ENCODE measurements at regions not wholly inside any gene's neighbourhood (a gene's known extent, or its start where the extent isn't known, plus 50 kb on each side); places are given as distances from the start of the nearest gene placed in this dataset.

GRCh38 chr18:67043276-67043675, 439.4 kb upstream of the CDH19 start:
- no peak for DNase-seq (ENCODE audit: low read depth in 1 of 2, low spot score in 1 of 2)
- no peak for TF ChIP-seq REST (IDR thresholded peaks at IDR 0.05; ENCODE audit: insufficient replicate concordance, low read depth)
- no peak for TF ChIP-seq CTCF (IDR thresholded peaks at IDR 0.05; ENCODE audit: insufficient read depth, low read length)
- no peak for TF ChIP-seq SPI1 (IDR thresholded peaks at IDR 0.05; ENCODE audit: borderline replicate concordance, low read depth)
- TF ChIP-seq POLR2AphosphoS5 (IDR thresholded peaks at IDR 0.05; ENCODE audit: low read depth), result no peak
- TF ChIP-seq GABPA (IDR thresholded peaks at IDR 0.05; ENCODE audit: low read depth), result no peak
- no peak overlapping the region for H3K4me3 ChIP-seq (replicated peaks; ENCODE audit: insufficient read depth, low read length)
- no peak overlapping the region for H3K27ac ChIP-seq (replicated peaks)
- H3K27me3 ChIP-seq (ENCODE audit: insufficient read depth, poor library complexity, severe bottlenecking), result no peaks in the 10 kb centered on the region

- Histone ChIP-seq H3K27ac (replicated peaks) (no peak overlapping the region), H3K4me3 (replicated peaks; ENCODE audit: insufficient read depth, low read length) (no peak overlapping the region), H3K27me3 (ENCODE audit: insufficient read depth, poor library complexity, severe bottlenecking) (no peaks in the 10 kb centered on the region)
- no peak for DNase-seq (ENCODE audit: low read depth in 1 of 2, low spot score in 1 of 2)
- no peak for TF ChIP-seq POLR2AphosphoS5 (IDR thresholded peaks at IDR 0.05; ENCODE audit: low read depth)
- TF ChIP-seq SPI1 (IDR thresholded peaks at IDR 0.05; ENCODE audit: borderline replicate concordance, low read depth), result no peak
- no peak for TF ChIP-seq REST (IDR thresholded peaks at IDR 0.05; ENCODE audit: insufficient replicate concordance, low read depth)
- TF ChIP-seq CTCF (IDR thresholded peaks at IDR 0.05; ENCODE audit: insufficient read depth, low read length), result no peak
- TF ChIP-seq GABPA (IDR thresholded peaks at IDR 0.05; ENCODE audit: low read depth), result no peak
Measured at GRCh38 chr18:67041334-67041733, 437.4 kb upstream of the CDH19 start.

- H3K27ac ChIP-seq (replicated peaks), result no peak overlapping the region
- no peaks in the 10 kb centered on the region for H3K27me3 ChIP-seq (ENCODE audit: insufficient read depth, poor library complexity, severe bottlenecking)
- DNase-seq (ENCODE audit: low read depth in 1 of 2, low spot score in 1 of 2), result no peak
- H3K4me3 ChIP-seq (replicated peaks; ENCODE audit: insufficient read depth, low read length), result no peak overlapping the region
- TF ChIP-seq CTCF (IDR thresholded peaks at IDR 0.05; ENCODE audit: insufficient read depth, low read length) (no peak), REST (IDR thresholded peaks at IDR 0.05; ENCODE audit: insufficient replicate concordance, low read depth) (no peak), GABPA (IDR thresholded peaks at IDR 0.05; ENCODE audit: low read depth) (no peak), SPI1 (IDR thresholded peaks at IDR 0.05; ENCODE audit: borderline replicate concordance, low read depth) (no peak), POLR2AphosphoS5 (IDR thresholded peaks at IDR 0.05; ENCODE audit: low read depth) (no peak)
Measured at GRCh38 chr18:67035026-67035425, 431.1 kb upstream of the CDH19 start.
